Endothelial cell of hepatic sinusoid (primary cell): ENCODE measurements at regions not wholly inside any gene's neighbourhood (a gene's known extent, or its start where the extent isn't known, plus 50 kb on each side); places are given as distances from the start of the nearest gene placed in this dataset.
"Not testable (repeated sequence)": the region's sequence is repeated elsewhere in the genome, so short reads cannot be mapped to it uniquely, and the experiment has no call there.

Source experiments
- in situ Hi-C: cut with HindIII; loops from 2 replicates; pipeline ENCODE4 v1.10.0; 2017; ENCODE audit warnings: low sequenced_read_pairs

- in situ Hi-C loops: no loop called here
These were observed 488.2 kb upstream of the NRG3 start for GRCh38 chr10:81386817-81387216.

GRCh38 chr10:81403451-81403850 is 471.5 kb upstream of the NRG3 start:
- in situ Hi-C loops: no loop called here

GRCh38 chr10:81405399-81405798 is 469.6 kb upstream of the NRG3 start:
- in situ Hi-C loops: no loop called here

DNA sequence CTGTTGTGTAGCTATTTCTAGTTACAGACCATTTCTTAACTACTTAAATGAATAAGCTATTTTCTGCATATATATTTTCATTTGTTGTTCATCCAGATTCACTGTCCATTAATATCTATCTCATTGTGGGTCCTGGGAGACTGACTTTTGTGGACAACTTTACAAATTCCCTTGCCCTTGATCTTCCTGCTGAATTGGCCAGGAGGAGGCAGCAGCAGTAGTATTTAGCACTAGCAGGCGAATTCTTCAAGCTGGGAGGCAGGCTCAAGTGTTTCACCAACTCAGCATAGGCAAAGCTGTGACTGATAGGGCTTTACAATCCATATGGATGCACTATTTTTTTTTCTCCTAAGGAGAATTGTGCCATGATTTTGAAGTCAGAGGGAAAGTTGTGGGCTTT is 461.0 kb upstream of the NRG3 start:
- in situ Hi-C loops: no loop called here

- in situ Hi-C loops: no loop called here
These were observed 448.3 kb upstream of the NRG3 start for GRCh38 chr10:81426722-81427121.

DNA sequence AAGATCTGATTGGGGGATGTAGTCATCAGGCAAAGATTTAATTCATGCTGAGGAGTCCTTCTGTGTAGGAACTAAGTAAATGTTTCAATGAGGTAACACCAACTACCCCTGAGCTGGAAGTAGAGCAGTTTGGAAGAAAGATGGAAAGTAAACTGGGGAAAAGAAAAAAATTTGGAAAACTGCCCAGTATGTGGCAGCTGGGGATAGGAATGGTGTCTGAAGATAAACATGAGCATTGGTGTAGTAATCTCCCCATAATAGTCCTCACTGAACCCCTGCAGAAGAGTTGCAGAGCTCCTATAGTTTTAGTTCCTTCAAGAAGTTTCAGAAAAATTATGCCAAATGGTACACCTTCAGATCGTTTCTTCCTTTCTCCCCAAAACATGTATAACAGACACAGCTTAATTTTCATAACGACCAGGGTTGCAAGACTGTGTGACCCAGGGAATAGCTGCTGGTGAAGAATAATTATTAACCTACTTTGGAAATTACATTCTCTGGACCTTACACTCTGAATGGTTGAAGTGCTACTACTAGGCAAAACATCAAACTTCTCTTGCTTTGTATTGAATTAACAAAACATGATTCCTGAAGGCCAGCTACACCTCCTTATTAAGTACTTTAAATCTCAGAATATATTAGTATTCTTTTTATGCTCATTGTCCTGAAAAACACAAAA is 446.4 kb upstream of the NRG3 start:
- in situ Hi-C loops: no loop called here

DNA sequence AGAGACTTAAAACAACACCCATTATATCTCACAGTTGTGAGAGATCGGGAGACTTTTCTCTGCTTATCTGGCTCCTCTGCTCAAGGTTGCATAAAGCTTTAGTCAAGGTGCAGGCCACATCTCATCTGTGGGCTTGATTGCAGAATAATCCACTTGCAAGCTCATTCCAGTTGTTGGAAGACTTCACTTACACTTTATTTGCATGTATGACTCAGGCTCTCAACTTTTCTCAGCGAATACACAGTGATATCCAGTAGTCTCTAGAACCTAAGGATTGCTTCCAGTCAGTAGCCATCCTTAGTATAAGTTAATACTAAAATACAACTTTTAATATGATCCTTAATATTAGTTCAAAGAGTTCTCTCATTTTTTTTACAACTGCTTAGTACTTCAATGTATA is 435.5 kb upstream of the NRG3 start:
- in situ Hi-C loops: no loop called here

DNA sequence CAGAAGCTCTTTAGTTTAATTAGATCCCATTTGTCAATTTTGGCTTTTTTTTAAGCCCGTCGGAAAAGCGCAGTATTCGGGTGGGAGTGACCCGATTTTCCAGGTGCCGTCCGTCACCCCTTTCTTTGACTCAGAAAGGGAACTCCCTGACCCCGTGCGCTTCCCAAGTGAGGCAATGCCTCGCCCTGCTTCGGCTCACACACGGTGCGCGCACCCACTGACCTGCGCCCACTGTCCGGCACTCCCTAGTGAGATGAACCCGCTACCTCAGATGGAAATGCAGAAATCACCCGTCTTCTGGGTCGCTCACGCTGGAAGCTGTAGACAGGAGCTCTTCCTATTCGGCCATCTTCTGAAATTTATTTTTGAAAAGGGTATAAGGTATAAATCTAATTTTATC is 433.4 kb upstream of the NRG3 start:
- in situ Hi-C loops: not testable (repeated sequence)

DNA sequence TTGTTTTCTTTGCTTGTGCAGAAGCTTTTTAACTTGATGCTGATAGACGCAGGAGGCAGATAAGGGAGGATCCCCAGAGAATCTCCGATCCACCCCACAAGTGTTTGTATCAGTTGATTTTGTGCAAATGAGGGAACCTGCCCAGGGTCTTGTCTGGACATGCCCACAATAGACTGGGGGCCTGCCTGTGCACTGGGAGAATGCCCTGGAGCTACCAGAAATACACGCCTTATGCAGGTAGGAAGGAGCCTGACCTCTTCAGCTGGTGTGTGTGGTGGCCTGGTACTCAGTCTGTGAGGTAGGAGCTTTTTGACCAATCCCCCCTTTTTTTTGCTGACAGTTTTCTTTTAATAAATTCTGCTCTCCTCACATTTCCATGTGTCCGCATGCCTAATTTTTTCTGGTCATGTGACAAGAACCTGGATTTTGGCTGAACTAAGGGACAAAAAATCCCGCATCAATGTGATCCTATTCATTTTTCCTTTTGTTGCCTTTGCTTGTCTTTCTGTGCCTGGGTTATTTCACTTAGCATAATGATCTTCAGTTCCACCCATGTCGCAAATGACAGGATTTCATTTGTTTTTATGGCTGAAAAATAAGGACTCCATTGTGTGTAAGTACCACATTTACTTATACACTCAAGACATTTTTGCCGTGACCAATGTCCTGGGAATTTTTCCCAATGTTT is 430.6 kb upstream of the NRG3 start:
- in situ Hi-C loops: no loop called here

- in situ Hi-C loops: no loop called here
These were observed 424.3 kb upstream of the NRG3 start for GRCh38 chr10:81450651-81451050.

DNA sequence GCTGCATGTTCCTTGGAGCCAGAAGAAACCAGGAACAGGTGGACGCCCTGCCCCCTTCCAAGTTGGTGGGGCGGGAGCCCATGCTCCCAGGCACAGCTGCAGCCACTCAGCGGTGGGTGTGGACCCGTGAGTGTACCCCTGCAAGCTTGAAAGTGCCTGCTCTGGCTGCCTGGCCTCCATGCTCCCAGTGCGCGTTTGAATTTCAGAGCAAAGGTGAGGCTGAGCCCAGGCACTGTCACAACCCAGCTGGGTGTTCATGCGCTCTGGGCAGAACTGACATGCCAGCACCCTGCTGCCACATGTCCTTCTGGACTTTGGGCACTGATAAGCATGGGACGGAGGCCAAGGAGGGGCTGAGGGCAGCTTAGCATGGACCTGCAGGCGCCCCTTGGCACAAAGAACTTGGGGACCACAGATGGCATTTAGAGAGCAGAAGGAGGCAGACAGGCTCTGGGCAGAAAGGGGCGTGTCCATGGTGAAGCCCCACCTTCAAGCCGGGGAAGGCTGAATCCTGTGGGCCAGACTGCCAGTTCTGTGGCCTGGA is 402.0 kb upstream of the NRG3 start:
- in situ Hi-C loops: no loop called here

- in situ Hi-C loops: no loop called here
These were observed 401.2 kb upstream of the NRG3 start for GRCh38 chr10:81473755-81474154.

DNA sequence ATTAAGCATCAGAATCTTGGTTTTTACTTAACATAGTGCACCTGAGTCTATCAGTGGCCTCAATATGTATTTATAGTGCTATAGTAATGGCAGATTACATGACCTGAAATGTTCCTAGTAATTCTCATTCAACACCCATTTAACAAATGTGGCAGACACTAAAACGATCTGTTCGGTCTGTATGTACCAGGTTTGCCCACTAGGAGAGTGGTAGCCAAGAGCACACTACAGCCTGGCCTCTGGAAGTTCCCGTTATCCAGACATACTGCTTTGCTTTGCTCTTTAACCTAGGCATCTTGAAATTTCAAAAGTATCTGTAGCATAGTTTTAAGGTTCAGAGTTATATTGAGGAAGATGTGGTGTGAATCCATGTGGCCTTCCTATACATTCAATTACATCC is 395.7 kb upstream of the NRG3 start:
- in situ Hi-C loops: no loop called here

DNA sequence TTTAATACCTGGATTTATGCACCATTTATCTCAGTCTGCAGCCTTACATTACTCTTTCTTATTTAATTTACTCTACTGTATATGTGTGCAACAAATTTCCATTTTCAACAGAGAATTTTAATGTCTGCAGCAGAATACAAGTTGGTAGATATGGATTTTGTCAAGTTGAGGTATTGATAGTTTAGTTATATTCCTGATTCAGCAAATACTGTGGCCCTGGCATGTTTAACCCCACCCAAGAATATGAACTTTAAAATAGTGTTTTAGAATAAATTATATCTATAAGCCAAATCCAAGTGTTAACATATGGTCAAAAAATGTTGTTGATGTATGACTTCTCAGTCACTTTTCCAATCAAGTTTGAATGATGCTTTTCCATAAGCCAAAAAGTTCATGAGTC is 378.4 kb upstream of the NRG3 start:
- in situ Hi-C loops: no loop called here

- in situ Hi-C loops: no loop called here
These were observed 376.9 kb upstream of the NRG3 start for GRCh38 chr10:81498011-81498551.

- in situ Hi-C loops: no loop called here
These were observed 372.2 kb upstream of the NRG3 start for GRCh38 chr10:81502677-81503359.

- in situ Hi-C loops: not testable (repeated sequence)
These were observed 369.2 kb upstream of the NRG3 start for GRCh38 chr10:81505777-81506176.

GRCh38 chr10:81514811-81515210 is 360.2 kb upstream of the NRG3 start:
- in situ Hi-C loops: no loop called here

DNA sequence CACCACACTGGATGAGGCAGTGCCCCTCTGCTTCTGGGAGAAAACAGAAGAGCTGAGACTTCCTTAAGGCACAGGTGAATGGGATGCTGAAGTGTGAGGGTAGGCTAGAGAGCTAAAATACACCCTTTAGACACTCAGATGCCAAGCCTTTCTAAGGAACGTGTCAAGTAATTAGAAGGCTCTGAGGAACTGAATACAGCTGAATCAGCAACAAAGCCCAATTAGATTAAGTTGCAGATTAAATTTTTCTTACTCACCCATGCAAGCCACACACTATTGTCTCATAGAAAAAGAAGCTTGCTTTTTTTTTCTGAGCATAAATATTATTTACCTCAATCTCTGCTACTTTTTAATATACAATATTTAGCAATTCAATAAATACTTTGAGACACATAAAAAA is 354.3 kb upstream of the NRG3 start:
- in situ Hi-C loops: no loop called here

- in situ Hi-C loops: no loop called here
These were observed 350.5 kb upstream of the NRG3 start for GRCh38 chr10:81524467-81524866.

- in situ Hi-C loops: no loop called here
These were observed 342.6 kb upstream of the NRG3 start for GRCh38 chr10:81532403-81532802.

DNA sequence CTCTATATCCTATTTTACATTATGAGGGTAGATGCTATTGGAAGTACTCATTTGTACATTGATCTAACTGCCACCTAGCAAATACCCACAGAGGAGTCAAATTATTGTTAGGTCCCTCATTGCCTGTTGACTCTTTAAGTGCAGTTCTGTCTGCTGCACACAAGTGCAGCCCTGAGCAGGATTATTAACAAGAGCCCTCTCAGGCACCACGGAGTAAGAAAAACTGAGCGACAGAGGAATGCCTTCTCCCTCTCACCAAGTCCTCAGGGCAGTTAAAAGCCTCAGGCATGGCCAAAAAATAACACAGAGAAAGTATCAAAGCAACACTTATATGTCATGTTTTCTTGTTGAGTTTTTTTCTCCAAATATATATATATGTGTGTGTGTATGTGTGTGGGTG is 340.0 kb upstream of the NRG3 start:
- in situ Hi-C loops: no loop called here
